ENCODE measurements at regions not wholly inside any gene's neighbourhood (a gene's known extent, or its start where the extent isn't known, plus 50 kb on each side); places are given as distances from the start of the nearest gene placed in this dataset.
"Not testable (repeated sequence)": the region's sequence is repeated elsewhere in the genome, so short reads cannot be mapped to it uniquely, and the experiment has no call there.

GRCh38 chr12:126898562-126898961 lies 1368.4 kb upstream of the TMEM132C start:
- DNase-seq = no peak

- peak; percentile 8 for DNase-seq
Measured at GRCh38 chr12:126899926-126900792, 1366.8 kb upstream of the TMEM132C start.

GRCh38 chr12:126903027-126903876 lies 1363.7 kb upstream of the TMEM132C start:
- DNase-seq = no peak

- no peak for DNase-seq
Measured at GRCh38 chr12:126905752-126906151, 1361.2 kb upstream of the TMEM132C start.

- no peak for DNase-seq
Measured at GRCh38 chr12:126907900-126908764, 1358.8 kb upstream of the TMEM132C start.

- DNase-seq = no peak
Measured at GRCh38 chr12:126908765-126909142, 1358.2 kb upstream of the TMEM132C start.

- DNase-seq = no peak
Measured at GRCh38 chr12:126910570-126910969, 1356.4 kb upstream of the TMEM132C start.

GRCh38 chr12:126912111-126912510 lies 1354.9 kb upstream of the TMEM132C start:
- no peak for DNase-seq

- no peak for DNase-seq
Measured at GRCh38 chr12:126914170-126914793, 1352.7 kb upstream of the TMEM132C start.

GRCh38 chr12:126915309-126915708 lies 1351.7 kb upstream of the TMEM132C start:
- DNase-seq = no peak

- DNase-seq = no peak
Measured at GRCh38 chr12:126926023-126926594, 1340.9 kb upstream of the TMEM132C start.

- DNase-seq = no peak
Measured at GRCh38 chr12:126930234-126930633, 1336.7 kb upstream of the TMEM132C start.

- no peak for DNase-seq
Measured at GRCh38 chr12:126932156-126932555, 1334.8 kb upstream of the TMEM132C start.

- no peak for DNase-seq
Measured at GRCh38 chr12:126935435-126935834, 1331.5 kb upstream of the TMEM132C start.

- DNase-seq = no peak
Measured at GRCh38 chr12:126936181-126936851, 1330.7 kb upstream of the TMEM132C start.

GRCh38 chr12:126937431-126937830 lies 1329.5 kb upstream of the TMEM132C start:
- no peak for DNase-seq

- no peak for DNase-seq
Measured at GRCh38 chr12:126944684-126945083, 1322.3 kb upstream of the TMEM132C start.

- DNase-seq = not testable (repeated sequence)
Measured at GRCh38 chr12:126946958-126947357, 1320.0 kb upstream of the TMEM132C start.

GRCh38 chr12:126949558-126949957 lies 1317.4 kb upstream of the TMEM132C start:
- DNase-seq = no peak

GRCh38 chr12:126950266-126950665 lies 1316.7 kb upstream of the TMEM132C start:
- DNase-seq = no peak
